ENCODE measurements at regions not wholly inside any gene's neighbourhood (a gene's known extent, or its start where the extent isn't known, plus 50 kb on each side); places are given as distances from the start of the nearest gene placed in this dataset.

- Histone ChIP-seq H3K27me3 (ENCODE audit: control insufficient read depth, extremely low read depth, insufficient read depth, low read length) (no peaks in the 10 kb centered on the region), H3K4me3 (ENCODE audit: control insufficient read depth in 2 of 3, extremely low read depth in 1 of 3, insufficient read depth in 2 of 3, low read depth in 1 of 3, low read length in 3 of 3) (no peak overlapping the region), H3K9me1 (ENCODE audit: control insufficient read depth, extremely low read depth, insufficient read depth, low read length) (no peaks in the 10 kb centered on the region), H3K4me1 (ENCODE audit: control insufficient read depth, extremely low read depth, insufficient read depth, low read length) (no peaks in the 10 kb centered on the region), H3K9ac (ENCODE audit: control insufficient read depth, extremely low read depth, insufficient read depth, low read length) (no peak overlapping the region), H3K36me3 (ENCODE audit: control insufficient read depth in 2 of 2, extremely low read depth in 1 of 2, insufficient read depth in 2 of 2, low read length in 2 of 2) (no peaks in the 10 kb centered on the region), H3K79me2 (ENCODE audit: control insufficient read depth, insufficient read depth, low read length) (no peaks in the 10 kb centered on the region), H3K27ac (ENCODE audit: control insufficient read depth, insufficient read depth, low read length) (no peak overlapping the region), H4K20me1 (ENCODE audit: control insufficient read depth, extremely low read depth, insufficient read depth, low read length) (no peaks in the 10 kb centered on the region), H3K9me3 (ENCODE audit: control insufficient read depth, low read depth, low read length) (no peaks in the 10 kb centered on the region), H2AFZ (ENCODE audit: control insufficient read depth, low read length) (no peak overlapping the region), H3K4me2 (ENCODE audit: control insufficient read depth, extremely low read depth, insufficient read depth, low read depth, low read length) (no peak overlapping the region)
- dilution Hi-C loops (cut with MboI; ENCODE audit: extremely low pct_ligation_motif_present, low sequenced_read_pairs): no loop called here
- FAIRE-seq (no peak), DNase-seq (ENCODE audit: low read depth, low spot score) (no peak)
- TF ChIP-seq EZH2 (IDR thresholded peaks at IDR 0.05; ENCODE audit: low read length) (no peak), CTCF (optimal IDR thresholded peaks at IDR 0.05 in 1 of 3, IDR thresholded peaks at IDR 0.05 in 1 of 3, conservative IDR thresholded peaks at IDR 0.05 in 1 of 3; ENCODE audit: extremely low read depth in 1 of 3, insufficient read depth in 2 of 3, low read length in 3 of 3) (no peak)
Measured at GRCh38 chr2:184359379-184359778, 238.9 kb upstream of the ZNF804A start.

- FAIRE-seq: no peak
- Histone ChIP-seq H4K20me1 (ENCODE audit: control insufficient read depth, extremely low read depth, insufficient read depth, low read length) (no peaks in the 10 kb centered on the region), H3K79me2 (ENCODE audit: control insufficient read depth, insufficient read depth, low read length) (no peaks in the 10 kb centered on the region), H2AFZ (ENCODE audit: control insufficient read depth, low read length) (no peak overlapping the region), H3K9me3 (ENCODE audit: control insufficient read depth, low read depth, low read length) (no peaks in the 10 kb centered on the region), H3K9me1 (ENCODE audit: control insufficient read depth, extremely low read depth, insufficient read depth, low read length) (no peaks in the 10 kb centered on the region), H3K36me3 (ENCODE audit: control insufficient read depth in 2 of 2, extremely low read depth in 1 of 2, insufficient read depth in 2 of 2, low read length in 2 of 2) (no peaks in the 10 kb centered on the region), H3K27me3 (ENCODE audit: control insufficient read depth, extremely low read depth, insufficient read depth, low read length) (no peaks in the 10 kb centered on the region), H3K27ac (ENCODE audit: control insufficient read depth, insufficient read depth, low read length) (no peak overlapping the region), H3K9ac (ENCODE audit: control insufficient read depth, extremely low read depth, insufficient read depth, low read length) (no peak overlapping the region), H3K4me3 (ENCODE audit: control insufficient read depth in 2 of 3, extremely low read depth in 1 of 3, insufficient read depth in 2 of 3, low read depth in 1 of 3, low read length in 3 of 3) (no peak overlapping the region), H3K4me1 (ENCODE audit: control insufficient read depth, extremely low read depth, insufficient read depth, low read length) (no peaks in the 10 kb centered on the region), H3K4me2 (ENCODE audit: control insufficient read depth, extremely low read depth, insufficient read depth, low read depth, low read length) (no peak overlapping the region)
- dilution Hi-C loops (cut with MboI; ENCODE audit: extremely low pct_ligation_motif_present, low sequenced_read_pairs): no loop called here
- DNase-seq (ENCODE audit: low read depth, low spot score): no peak
- TF ChIP-seq EZH2 (IDR thresholded peaks at IDR 0.05; ENCODE audit: low read length) (no peak), CTCF (optimal IDR thresholded peaks at IDR 0.05 in 1 of 3, IDR thresholded peaks at IDR 0.05 in 1 of 3, conservative IDR thresholded peaks at IDR 0.05 in 1 of 3; ENCODE audit: extremely low read depth in 1 of 3, insufficient read depth in 2 of 3, low read length in 3 of 3) (peak in 1 of 3 experiments; percentile 14)
Measured at GRCh38 chr2:184363213-184363612, 235.1 kb upstream of the ZNF804A start.

All from keratinocyte (primary cell).